ENCODE measurements at regions not wholly inside any gene's neighbourhood (a gene's known extent, or its start where the extent isn't known, plus 50 kb on each side); places are given as distances from the start of the nearest gene placed in this dataset.

GRCh38 chr2:120995656-120996190, 260.1 kb downstream of the GLI2 start:
- H3K9me3 ChIP-seq (ENCODE audit: control insufficient read depth in 2 of 2, insufficient read depth in 1 of 2, low read length in 1 of 2) = no peaks in the 10 kb centered on the region
- 97% methylated on average over 15 of the region's 15 CpGs for WGBS
- no peak overlapping the region for H3K27ac ChIP-seq (ENCODE audit: low read depth in 1 of 2, low read length in 1 of 2)
- no peaks in the 10 kb centered on the region for H3K36me3 ChIP-seq (ENCODE audit: control insufficient read depth in 2 of 2, insufficient read depth in 2 of 2, low read length in 1 of 2)
- H3K27me3 ChIP-seq (ENCODE audit: control insufficient read depth in 2 of 2, insufficient read depth in 1 of 2, low read length in 1 of 2) = no peaks in the 10 kb centered on the region
- H3K4me1 ChIP-seq (ENCODE audit: control insufficient read depth in 2 of 2, insufficient read depth in 2 of 2, low read length in 2 of 2) = no peaks in the 10 kb centered on the region
- H3K4me3 ChIP-seq (ENCODE audit: low read length in 2 of 2) = no peak overlapping the region
- no peak for DNase-seq (ENCODE audit: low read depth in 6 of 9, low spot score in 9 of 9)

GRCh38 chr2:120999377-121000097, 263.9 kb downstream of the GLI2 start:
- H3K27ac ChIP-seq (ENCODE audit: low read depth in 1 of 2, low read length in 1 of 2) = no peak overlapping the region
- H3K9me3 ChIP-seq (ENCODE audit: control insufficient read depth in 2 of 2, insufficient read depth in 1 of 2, low read length in 1 of 2) = no peaks in the 10 kb centered on the region
- no peaks in the 10 kb centered on the region for H3K36me3 ChIP-seq (ENCODE audit: control insufficient read depth in 2 of 2, insufficient read depth in 2 of 2, low read length in 1 of 2)
- 88% methylated on average over 6 of the region's 6 CpGs for WGBS
- no peak for DNase-seq (ENCODE audit: low read depth in 6 of 9, low spot score in 9 of 9)
- no peaks in the 10 kb centered on the region for H3K27me3 ChIP-seq (ENCODE audit: control insufficient read depth in 2 of 2, insufficient read depth in 1 of 2, low read length in 1 of 2)
- H3K4me1 ChIP-seq (ENCODE audit: control insufficient read depth in 2 of 2, insufficient read depth in 2 of 2, low read length in 2 of 2) = no peaks in the 10 kb centered on the region
- no peak overlapping the region for H3K4me3 ChIP-seq (ENCODE audit: low read length in 2 of 2)

GRCh38 chr2:121000804-121001203, 265.1 kb downstream of the GLI2 start:
- H3K36me3 ChIP-seq (ENCODE audit: control insufficient read depth in 2 of 2, insufficient read depth in 2 of 2, low read length in 1 of 2) = no peaks in the 10 kb centered on the region
- no peak for DNase-seq (ENCODE audit: low read depth in 6 of 9, low spot score in 9 of 9)
- H3K9me3 ChIP-seq (ENCODE audit: control insufficient read depth in 2 of 2, insufficient read depth in 1 of 2, low read length in 1 of 2) = no peaks in the 10 kb centered on the region
- H3K27ac ChIP-seq (ENCODE audit: low read depth in 1 of 2, low read length in 1 of 2) = no peak overlapping the region
- H3K4me3 ChIP-seq (ENCODE audit: low read length in 2 of 2) = no peak overlapping the region
- H3K27me3 ChIP-seq (ENCODE audit: control insufficient read depth in 2 of 2, insufficient read depth in 1 of 2, low read length in 1 of 2) = no peaks in the 10 kb centered on the region
- no peaks in the 10 kb centered on the region for H3K4me1 ChIP-seq (ENCODE audit: control insufficient read depth in 2 of 2, insufficient read depth in 2 of 2, low read length in 2 of 2)
- 89% methylated on average over 3 of the region's 3 CpGs for WGBS

- Histone ChIP-seq H3K36me3 (ENCODE audit: control insufficient read depth in 2 of 2, insufficient read depth in 2 of 2, low read length in 1 of 2) (no peaks in the 10 kb centered on the region), H3K27me3 (ENCODE audit: control insufficient read depth in 2 of 2, insufficient read depth in 1 of 2, low read length in 1 of 2) (no peaks in the 10 kb centered on the region), H3K4me1 (ENCODE audit: control insufficient read depth in 2 of 2, insufficient read depth in 2 of 2, low read length in 2 of 2) (no peaks in the 10 kb centered on the region), H3K9me3 (ENCODE audit: control insufficient read depth in 2 of 2, insufficient read depth in 1 of 2, low read length in 1 of 2) (no peaks in the 10 kb centered on the region), H3K4me3 (ENCODE audit: low read length in 2 of 2) (no peak overlapping the region), H3K27ac (ENCODE audit: low read depth in 1 of 2, low read length in 1 of 2) (no peak overlapping the region)
- DNase-seq (ENCODE audit: low read depth in 6 of 9, low spot score in 9 of 9) = no peak
These were observed 266.0 kb downstream of the GLI2 start for GRCh38 chr2:121001641-121002040.

GRCh38 chr2:121002597-121002996, 266.9 kb downstream of the GLI2 start:
- Histone ChIP-seq H3K9me3 (ENCODE audit: control insufficient read depth in 2 of 2, insufficient read depth in 1 of 2, low read length in 1 of 2) (no peaks in the 10 kb centered on the region), H3K27me3 (ENCODE audit: control insufficient read depth in 2 of 2, insufficient read depth in 1 of 2, low read length in 1 of 2) (no peaks in the 10 kb centered on the region), H3K4me3 (ENCODE audit: low read length in 2 of 2) (no peak overlapping the region), H3K27ac (ENCODE audit: low read depth in 1 of 2, low read length in 1 of 2) (no peak overlapping the region), H3K4me1 (ENCODE audit: control insufficient read depth in 2 of 2, insufficient read depth in 2 of 2, low read length in 2 of 2) (no peaks in the 10 kb centered on the region), H3K36me3 (ENCODE audit: control insufficient read depth in 2 of 2, insufficient read depth in 2 of 2, low read length in 1 of 2) (no peaks in the 10 kb centered on the region)
- 0% methylated on average over 1 of the region's 1 CpG for WGBS
- no peak for DNase-seq (ENCODE audit: low read depth in 6 of 9, low spot score in 9 of 9)

GRCh38 chr2:121003391-121003790, 267.7 kb downstream of the GLI2 start:
- DNase-seq (ENCODE audit: low read depth in 6 of 9, low spot score in 9 of 9) = no peak
- no peak overlapping the region for H3K27ac ChIP-seq (ENCODE audit: low read depth in 1 of 2, low read length in 1 of 2)
- 91% methylated on average over 5 of the region's 5 CpGs for WGBS
- H3K36me3 ChIP-seq (ENCODE audit: control insufficient read depth in 2 of 2, insufficient read depth in 2 of 2, low read length in 1 of 2) = no peaks in the 10 kb centered on the region
- no peaks in the 10 kb centered on the region for H3K27me3 ChIP-seq (ENCODE audit: control insufficient read depth in 2 of 2, insufficient read depth in 1 of 2, low read length in 1 of 2)
- no peaks in the 10 kb centered on the region for H3K4me1 ChIP-seq (ENCODE audit: control insufficient read depth in 2 of 2, insufficient read depth in 2 of 2, low read length in 2 of 2)
- H3K9me3 ChIP-seq (ENCODE audit: control insufficient read depth in 2 of 2, insufficient read depth in 1 of 2, low read length in 1 of 2) = no peaks in the 10 kb centered on the region
- no peak overlapping the region for H3K4me3 ChIP-seq (ENCODE audit: low read length in 2 of 2)

- H3K9me3 ChIP-seq (ENCODE audit: control insufficient read depth in 2 of 2, insufficient read depth in 1 of 2, low read length in 1 of 2) = no peaks in the 10 kb centered on the region
- no peak overlapping the region for H3K4me3 ChIP-seq (ENCODE audit: low read length in 2 of 2)
- no peaks in the 10 kb centered on the region for H3K27me3 ChIP-seq (ENCODE audit: control insufficient read depth in 2 of 2, insufficient read depth in 1 of 2, low read length in 1 of 2)
- 78% methylated on average over 5 of the region's 5 CpGs for WGBS
- no peaks in the 10 kb centered on the region for H3K4me1 ChIP-seq (ENCODE audit: control insufficient read depth in 2 of 2, insufficient read depth in 2 of 2, low read length in 2 of 2)
- no peak for DNase-seq (ENCODE audit: low read depth in 6 of 9, low spot score in 9 of 9)
- H3K27ac ChIP-seq (ENCODE audit: low read depth in 1 of 2, low read length in 1 of 2) = no peak overlapping the region
- no peaks in the 10 kb centered on the region for H3K36me3 ChIP-seq (ENCODE audit: control insufficient read depth in 2 of 2, insufficient read depth in 2 of 2, low read length in 1 of 2)
These were observed 268.7 kb downstream of the GLI2 start for GRCh38 chr2:121004359-121004758.

GRCh38 chr2:121004950-121005349, 269.3 kb downstream of the GLI2 start:
- no peak for DNase-seq (ENCODE audit: low read depth in 6 of 9, low spot score in 9 of 9)
- WGBS = 91% methylated on average over 6 of the region's 6 CpGs
- Histone ChIP-seq H3K36me3 (ENCODE audit: control insufficient read depth in 2 of 2, insufficient read depth in 2 of 2, low read length in 1 of 2) (no peaks in the 10 kb centered on the region), H3K27me3 (ENCODE audit: control insufficient read depth in 2 of 2, insufficient read depth in 1 of 2, low read length in 1 of 2) (no peaks in the 10 kb centered on the region), H3K4me1 (ENCODE audit: control insufficient read depth in 2 of 2, insufficient read depth in 2 of 2, low read length in 2 of 2) (no peaks in the 10 kb centered on the region), H3K9me3 (ENCODE audit: control insufficient read depth in 2 of 2, insufficient read depth in 1 of 2, low read length in 1 of 2) (no peaks in the 10 kb centered on the region), H3K27ac (ENCODE audit: low read depth in 1 of 2, low read length in 1 of 2) (no peak overlapping the region), H3K4me3 (ENCODE audit: low read length in 2 of 2) (no peak overlapping the region)

GRCh38 chr2:121005453-121005852, 269.8 kb downstream of the GLI2 start:
- no peak for DNase-seq (ENCODE audit: low read depth in 6 of 9, low spot score in 9 of 9)
- no peaks in the 10 kb centered on the region for H3K36me3 ChIP-seq (ENCODE audit: control insufficient read depth in 2 of 2, insufficient read depth in 2 of 2, low read length in 1 of 2)
- no peaks in the 10 kb centered on the region for H3K4me1 ChIP-seq (ENCODE audit: control insufficient read depth in 2 of 2, insufficient read depth in 2 of 2, low read length in 2 of 2)
- no peaks in the 10 kb centered on the region for H3K27me3 ChIP-seq (ENCODE audit: control insufficient read depth in 2 of 2, insufficient read depth in 1 of 2, low read length in 1 of 2)
- WGBS = 89% methylated on average over 3 of the region's 3 CpGs
- H3K27ac ChIP-seq (ENCODE audit: low read depth in 1 of 2, low read length in 1 of 2) = no peak overlapping the region
- no peaks in the 10 kb centered on the region for H3K9me3 ChIP-seq (ENCODE audit: control insufficient read depth in 2 of 2, insufficient read depth in 1 of 2, low read length in 1 of 2)
- H3K4me3 ChIP-seq (ENCODE audit: low read length in 2 of 2) = no peak overlapping the region

Data from thymus (tissue), 11 donors.